WTC11 (cell line): ENCODE measurements at regions not wholly inside any gene's neighbourhood (a gene's known extent, or its start where the extent isn't known, plus 50 kb on each side); places are given as distances from the start of the nearest gene placed in this dataset.
A peak's percentile ranks its signal among the peaks of the same experiment; 100 is the strongest.
"Not testable (repeated sequence)": the region's sequence is repeated elsewhere in the genome, so short reads cannot be mapped to it uniquely, and the experiment has no call there.

ENCODE experiments used
- ATAC-seq: fragments of 200-7000 bp; cut with Tn5 transposase; 2 replicates; pipeline ENCODE4 v1.10.0; 2021; ENCODE audit warnings: mild to moderate bottlenecking, moderate library complexity
- CTCF ChIA-PET: fragments of 300-600 bp; sonication (Branson Sonifier 250); formaldehyde crosslinking; loops from one replicate; lab custom pipeline; 2021; ENCODE audit warnings: antibody characterized with exemption; lab: Charles Lee
- POLR2A ChIA-PET: fragments of 350-600 bp; sonication (Branson Sonifier 250); formaldehyde crosslinking; loops from one replicate; lab custom pipeline; 2021; ENCODE audit warnings: antibody characterized with exemption; lab: Charles Lee
- DNase-seq: peaks from one replicate; pipeline ENCODE4 v3.0.0; 2021; ENCODE audit warnings: low spot score
- H3K27ac Mint-ChIP-seq: 2 replicates; pipeline ENCODE4 v1.8.0; 2021; ENCODE audit warnings: mixed read lengths
- H3K27me3 Mint-ChIP-seq: 2 replicates; pipeline ENCODE4 v1.8.0; 2021; ENCODE audit warnings: low read depth, mild to moderate bottlenecking, moderate library complexity, mixed read lengths
- H3K36me3 Mint-ChIP-seq: 2 replicates; pipeline ENCODE4 v1.8.0; 2021; ENCODE audit warnings: mixed read lengths
- H3K4me1 Mint-ChIP-seq: 2 replicates; pipeline ENCODE4 v1.8.0; 2022; ENCODE audit warnings: mixed read lengths
- H3K4me3 Mint-ChIP-seq: 2 replicates; pipeline ENCODE4 v1.8.0; 2021; ENCODE audit warnings: mild to moderate bottlenecking, moderate library complexity, mixed read lengths
- H3K9me3 Mint-ChIP-seq: 2 replicates; pipeline ENCODE4 v1.8.0; 2021; ENCODE audit warnings: mixed read lengths
- ARID4B ChIP-seq: sonication (generic); formaldehyde crosslinking; IDR thresholded peaks from 2 replicates; pipeline ENCODE4 v1.8.0; 2023; ENCODE audit warnings: missing genetic modification reagents, mild to moderate bottlenecking, borderline replicate concordance
- ATF3 ChIP-seq: sonication (generic); formaldehyde crosslinking; conservative IDR thresholded peaks from 2 replicates; pipeline ENCODE4 v1.8.1; 2022; ENCODE audit warnings: mild to moderate bottlenecking, missing genetic modification reagents
- EMX1 ChIP-seq: fragments of 250-450 bp; sonication (Bioruptor Pico); IDR thresholded peaks from 2 replicates; pipeline ENCODE4 v1.8.0; 2021; ENCODE audit warnings: mild to moderate bottlenecking
- GTF2I ChIP-seq: fragments of 250-450 bp; sonication (Bioruptor Pico); conservative IDR thresholded peaks from 2 replicates; pipeline ENCODE4 v1.4.0; 2021; ENCODE audit warnings: mild to moderate bottlenecking
- IRF1 ChIP-seq: sonication (generic); formaldehyde crosslinking; IDR thresholded peaks from 2 replicates; pipeline ENCODE4 v1.8.0; 2023; ENCODE audit warnings: missing genetic modification reagents
- JUN ChIP-seq: sonication (generic); formaldehyde crosslinking; IDR thresholded peaks from 2 replicates; pipeline ENCODE4 v1.8.0; 2023; ENCODE audit warnings: mild to moderate bottlenecking, missing genetic modification reagents
- KAT7 ChIP-seq: sonication (generic); formaldehyde crosslinking; IDR thresholded peaks from 2 replicates; pipeline ENCODE4 v1.8.1; 2023; ENCODE audit warnings: missing genetic modification reagents, mild to moderate bottlenecking, borderline replicate concordance
- MYBL2 ChIP-seq: sonication (generic); formaldehyde crosslinking; IDR thresholded peaks from 2 replicates; pipeline ENCODE4 v1.8.1; 2023; ENCODE audit warnings: mild to moderate bottlenecking, moderate library complexity, missing genetic modification reagents
- NFYB ChIP-seq: sonication (generic); formaldehyde crosslinking; conservative IDR thresholded peaks from 2 replicates; pipeline ENCODE4 v1.8.0; 2022; ENCODE audit warnings: low read depth, missing genetic modification reagents
- NR1H2 ChIP-seq: sonication (generic); formaldehyde crosslinking; IDR thresholded peaks from 2 replicates; pipeline ENCODE4 v1.9.0; 2021; ENCODE audit warnings: mild to moderate bottlenecking, moderate library complexity, missing genetic modification reagents
- NR3C1 ChIP-seq: sonication (generic); formaldehyde crosslinking; conservative IDR thresholded peaks from 2 replicates; pipeline ENCODE4 v1.8.1; 2023; ENCODE audit warnings: low read depth, mild to moderate bottlenecking, missing genetic modification reagents
- SMAD4 ChIP-seq: sonication (generic); formaldehyde crosslinking; IDR thresholded peaks from 2 replicates; pipeline ENCODE4 v1.8.0; 2022; ENCODE audit warnings: mild to moderate bottlenecking, missing genetic modification reagents
- SOX15 ChIP-seq: fragments of 250-450 bp; sonication (Bioruptor Pico); IDR thresholded peaks from 2 replicates; pipeline ENCODE4 v1.9.0; 2021; ENCODE audit warnings: mild to moderate bottlenecking
- USF1 ChIP-seq: sonication (generic); formaldehyde crosslinking; IDR thresholded peaks from 2 replicates; pipeline ENCODE4 v1.8.0; 2022; ENCODE audit warnings: mild to moderate bottlenecking, missing genetic modification reagents
- ZBTB21 ChIP-seq: sonication (generic); formaldehyde crosslinking; IDR thresholded peaks from 2 replicates; pipeline ENCODE4 v1.8.1; 2023; ENCODE audit warnings: mild to moderate bottlenecking, missing genetic modification reagents, borderline replicate concordance
- ZNF219 ChIP-seq: sonication (generic); formaldehyde crosslinking; IDR thresholded peaks from 2 replicates; pipeline ENCODE4 v1.8.0; 2023; ENCODE audit warnings: missing genetic modification reagents, mild to moderate bottlenecking, borderline replicate concordance
- ZNF263 ChIP-seq: sonication (generic); formaldehyde crosslinking; IDR thresholded peaks from 2 replicates; pipeline ENCODE4 v1.8.1; 2022; ENCODE audit warnings: low read depth, mild to moderate bottlenecking, moderate library complexity, missing genetic modification reagents
- ZNF396 ChIP-seq: fragments of 250-450 bp; sonication (Bioruptor Pico); IDR thresholded peaks from 2 replicates; pipeline ENCODE4 v1.8.0; 2021; ENCODE audit warnings: mild to moderate bottlenecking, moderate library complexity, borderline replicate concordance
- ZNF425 ChIP-seq: fragments of 250-450 bp; sonication (Bioruptor Pico); conservative IDR thresholded peaks from 2 replicates; pipeline ENCODE4 v1.9.0; 2021; ENCODE audit warnings: mild to moderate bottlenecking

GRCh38 chr7:52163311-52163710 is 846.7 kb upstream of the COBL start (continued):
- TF ChIP-seq ARID4B (no peak), ZNF396 (CRISPR knock-in tag) (no peak), NR3C1 (CRISPR knock-in tag) (no peak), ZNF219 (CRISPR knock-in tag) (no peak)

GRCh38 chr7:52161483-52161882 is 844.9 kb upstream of the COBL start:
- Mint-ChIP-seq H3K27ac (no peak overlapping the region), H3K36me3 (no peaks in the 10 kb centered on the region; the same call in 1 of the 2 replicates), H3K4me3 (no peak overlapping the region), H3K4me1 (peaks cover 11% of the 10 kb centered on the region), H3K9me3 (peaks cover 7% of the 10 kb centered on the region), H3K27me3 (no peaks in the 10 kb centered on the region)
- ChIA-PET CTCF (no interaction called here), POLR2A (no interaction called here)
- ATAC-seq (no peak), DNase-seq (no peak)
- no peak for TF ChIP-seq GTF2I
- TF ChIP-seq SMAD4 (CRISPR knock-in tag) = no peak

GRCh38 chr7:52159421-52159820 is 842.8 kb upstream of the COBL start:
- ATAC-seq = peak; percentile 91
- H3K27me3 Mint-ChIP-seq, H3K36me3 Mint-ChIP-seq, H3K4me1 Mint-ChIP-seq, H3K9me3 Mint-ChIP-seq, CTCF ChIA-PET, H3K4me3 Mint-ChIP-seq, H3K27ac Mint-ChIP-seq, POLR2A ChIA-PET: not testable (repeated sequence)
- DNase-seq = peak; percentile 52

- ATAC-seq = peak; percentile 65; the same call in 1 of the 2 replicates
- H3K27me3 Mint-ChIP-seq = no peaks in the 10 kb centered on the region
Observed at GRCh38 chr7:52154382-52154781, 837.8 kb upstream of the COBL start.

GRCh38 chr7:52151559-52151958 is 835.0 kb upstream of the COBL start:
- Mint-ChIP-seq H3K9me3 (peaks cover 11% of the 10 kb centered on the region), H3K36me3 (peaks cover 3% of the 10 kb centered on the region), H3K4me3 (no peak overlapping the region), H3K4me1 (peaks cover 21% of the 10 kb centered on the region), H3K27ac (no peak overlapping the region), H3K27me3 (no peaks in the 10 kb centered on the region)
- no peak for ATAC-seq
- POLR2A ChIA-PET = no interaction called here
- CTCF ChIA-PET = no interaction called here
- no peak for DNase-seq
- TF ChIP-seq SOX15 (CRISPR knock-in tag) (no peak), EMX1 (CRISPR knock-in tag) (no peak), ZNF425 (no peak), USF1 (no peak), ATF3 (CRISPR knock-in tag) (no peak), JUN (CRISPR knock-in tag) (no peak), KAT7 (CRISPR knock-in tag) (no peak), IRF1 (CRISPR knock-in tag) (no peak), NFYB (CRISPR knock-in tag) (no peak), NR1H2 (CRISPR knock-in tag) (no peak), ZNF263 (CRISPR knock-in tag) (no peak), SMAD4 (CRISPR knock-in tag) (no peak), MYBL2 (no peak)

More at GRCh38 chr7:52154382-52154781, 837.8 kb upstream of the COBL start:
- DNase-seq = no peak
- ChIA-PET POLR2A (no interaction called here), CTCF (no interaction called here)
- H3K4me1 Mint-ChIP-seq = peaks cover 7% of the 10 kb centered on the region
- no peak for TF ChIP-seq ZNF219 (CRISPR knock-in tag)
- TF ChIP-seq USF1 = no peak
- no peak for TF ChIP-seq ZBTB21
- H3K4me3 Mint-ChIP-seq = no peak overlapping the region
- no peak overlapping the region for H3K27ac Mint-ChIP-seq
- H3K9me3 Mint-ChIP-seq = peaks cover 3% of the 10 kb centered on the region; the same call in 1 of the 2 replicates
- H3K36me3 Mint-ChIP-seq = no peaks in the 10 kb centered on the region; the same call in 1 of the 2 replicates
